Stimulated activated CD8-positive, alpha-beta memory T cell treated with anti-CD3 and anti-CD28 coated beads, Interleukin-4, amount 100 ng/mL, for 24 hours (primary cell): ENCODE measurements at regions not wholly inside any gene's neighbourhood (a gene's known extent, or its start where the extent isn't known, plus 50 kb on each side); places are given as distances from the start of the nearest gene placed in this dataset.
"Not testable (repeated sequence)": the region's sequence is repeated elsewhere in the genome, so short reads cannot be mapped to it uniquely, and the experiment has no call there.

Experiments used
- DNase-seq: peaks from one replicate; pipeline ENCODE4 v3.0.0-alpha.2; 2020; ENCODE audit warnings: low read depth

DNA sequence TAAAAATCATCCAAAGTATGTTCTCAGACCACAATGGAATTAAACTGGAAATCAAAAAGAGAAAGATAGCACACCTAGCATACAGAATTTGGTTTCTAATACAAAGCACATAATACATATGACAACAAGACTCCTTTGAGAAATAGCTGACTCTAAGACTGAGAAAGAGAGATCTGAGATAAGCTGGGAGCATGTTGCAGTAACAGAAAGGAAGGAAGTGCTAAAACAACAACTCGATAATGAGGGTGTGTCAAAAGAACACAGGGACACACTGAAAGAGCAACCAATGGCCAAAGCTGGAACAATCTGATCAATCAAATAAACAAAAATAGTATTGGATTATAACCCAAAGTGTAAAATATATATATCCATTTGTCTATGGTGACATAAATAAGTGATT lies 586.6 kb downstream of the C4orf33 start:
- DNase-seq: no peak

DNA sequence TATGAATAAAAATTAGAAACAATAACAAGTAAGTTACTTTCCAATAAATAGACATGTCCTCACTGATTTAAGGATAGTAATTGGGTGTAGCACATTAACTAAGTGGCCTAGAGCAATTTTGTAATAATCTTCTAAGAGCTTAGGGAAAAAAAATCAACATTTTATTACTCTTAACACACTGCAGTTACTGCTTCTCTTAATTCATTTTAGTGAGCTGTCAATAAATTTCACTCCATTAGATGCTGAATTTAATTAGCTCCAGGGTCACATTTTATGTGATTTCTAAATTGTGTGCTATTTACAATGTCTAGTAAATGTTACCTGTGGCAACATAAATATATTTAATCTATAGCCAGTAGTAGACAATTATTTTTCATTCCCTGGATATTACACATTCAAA lies 612.0 kb downstream of the C4orf33 start:
- no peak for DNase-seq

DNA sequence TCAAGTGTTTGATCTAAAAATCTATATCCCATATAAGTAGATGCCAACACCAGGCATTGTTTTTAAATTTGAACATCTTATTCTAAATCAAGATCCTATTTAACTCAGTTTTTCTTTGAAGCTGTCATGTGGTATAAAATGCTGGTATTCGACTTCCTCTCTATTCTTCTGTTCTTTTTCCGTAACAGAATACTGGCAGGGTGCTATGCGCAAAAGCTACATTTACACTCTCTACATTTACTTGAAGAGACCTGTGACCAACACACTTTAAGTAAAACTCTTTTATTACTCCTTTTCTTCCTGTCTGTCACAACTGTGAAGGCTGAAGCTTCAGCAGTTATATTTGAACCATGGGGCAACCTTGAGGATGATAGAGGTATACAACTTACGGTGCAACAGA lies 612.8 kb downstream of the C4orf33 start:
- no peak for DNase-seq

- DNase-seq: no peak
These were observed 642.2 kb downstream of the C4orf33 start for GRCh38 chr4:129738175-129738574.

DNA sequence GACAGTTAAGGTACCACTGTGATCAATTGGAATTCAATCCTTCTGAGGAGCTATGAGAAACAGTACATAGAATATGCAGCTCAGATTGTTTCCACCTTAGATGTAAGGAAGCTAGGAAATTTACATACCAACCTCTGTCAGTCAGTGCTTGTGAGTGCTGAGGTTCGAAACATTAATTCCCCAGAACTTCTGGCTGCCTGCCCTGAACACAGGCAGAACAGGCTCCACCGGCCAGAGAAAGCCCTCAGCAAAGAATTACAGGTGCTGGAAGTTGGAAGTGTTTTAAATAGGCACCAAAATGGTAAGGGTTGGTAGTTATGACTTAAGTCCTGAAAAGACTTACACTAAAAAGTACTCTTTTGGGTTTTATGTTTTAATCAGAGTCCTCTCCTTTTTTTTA lies 651.8 kb downstream of the C4orf33 start:
- no peak for DNase-seq

- no peak for DNase-seq
These were observed 653.0 kb downstream of the C4orf33 start for GRCh38 chr4:129748991-129749390.

DNA sequence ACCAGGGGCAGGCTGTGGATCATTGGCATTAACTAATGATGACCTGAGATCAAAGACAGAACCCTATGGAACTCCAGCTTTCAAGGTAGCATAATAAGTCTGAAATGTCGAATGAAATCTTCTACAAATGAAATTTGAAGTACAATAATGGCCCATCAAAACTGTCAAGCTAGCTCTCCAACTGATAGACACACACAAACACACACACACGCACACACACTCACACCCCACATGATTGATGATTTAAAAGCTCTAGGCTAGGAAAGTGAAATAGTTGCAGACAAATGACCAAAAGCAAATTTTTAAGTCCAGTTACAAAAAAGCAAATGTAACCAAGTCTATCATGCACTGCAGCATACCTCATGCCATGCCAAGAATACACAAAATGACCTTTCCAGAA lies 655.7 kb downstream of the C4orf33 start:
- DNase-seq: no peak

- no peak for DNase-seq
These were observed 687.6 kb downstream of the C4orf33 start for GRCh38 chr4:129783596-129783995.

GRCh38 chr4:129788486-129788885 lies 692.5 kb downstream of the C4orf33 start:
- DNase-seq: no peak

GRCh38 chr4:129804461-129804981 lies 708.6 kb downstream of the C4orf33 start:
- DNase-seq: no peak

DNA sequence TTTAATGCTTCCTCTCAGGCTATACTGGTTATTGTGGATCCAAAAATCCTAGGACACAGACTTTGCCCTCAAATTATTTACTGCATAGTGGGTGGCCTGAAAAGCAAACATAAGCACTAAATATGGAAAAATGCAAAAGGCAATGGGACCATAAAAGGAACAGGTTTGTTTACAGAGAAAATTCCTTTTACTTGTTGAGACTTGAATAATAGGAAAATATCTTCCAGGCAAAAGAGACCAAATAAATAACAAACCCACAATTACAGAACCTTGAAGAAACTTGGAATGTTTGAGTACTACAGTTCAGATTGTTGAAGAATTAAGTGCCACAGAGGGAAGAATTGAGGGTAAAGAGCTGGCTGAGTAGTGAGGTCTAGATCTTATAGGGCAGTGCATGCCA lies 711.0 kb downstream of the C4orf33 start:
- no peak for DNase-seq

GRCh38 chr4:129808242-129808641 lies 712.3 kb downstream of the C4orf33 start:
- no peak for DNase-seq

- DNase-seq: no peak
These were observed 725.1 kb downstream of the C4orf33 start for GRCh38 chr4:129821073-129821472.

- no peak for DNase-seq
These were observed 726.0 kb downstream of the C4orf33 start for GRCh38 chr4:129821963-129822362.

DNA sequence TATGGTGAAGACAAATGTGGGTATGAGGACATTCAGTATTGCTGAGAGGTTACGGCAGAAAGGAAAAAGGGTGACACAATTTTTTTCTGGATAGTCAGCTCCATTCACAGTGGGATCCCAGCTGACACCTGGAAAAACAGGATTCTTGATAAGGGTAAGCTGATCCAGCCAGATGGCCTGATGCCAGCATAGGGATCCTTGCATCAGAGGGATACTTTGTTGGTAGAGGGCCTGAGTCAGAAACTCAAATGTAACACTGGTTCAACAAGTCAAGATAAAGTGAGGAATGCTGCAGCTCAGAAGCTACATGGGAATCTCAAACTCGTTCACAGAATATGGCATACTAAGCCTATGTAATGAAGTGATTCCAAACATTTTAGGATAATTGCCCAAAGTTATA lies 726.7 kb downstream of the C4orf33 start:
- DNase-seq: no peak

DNA sequence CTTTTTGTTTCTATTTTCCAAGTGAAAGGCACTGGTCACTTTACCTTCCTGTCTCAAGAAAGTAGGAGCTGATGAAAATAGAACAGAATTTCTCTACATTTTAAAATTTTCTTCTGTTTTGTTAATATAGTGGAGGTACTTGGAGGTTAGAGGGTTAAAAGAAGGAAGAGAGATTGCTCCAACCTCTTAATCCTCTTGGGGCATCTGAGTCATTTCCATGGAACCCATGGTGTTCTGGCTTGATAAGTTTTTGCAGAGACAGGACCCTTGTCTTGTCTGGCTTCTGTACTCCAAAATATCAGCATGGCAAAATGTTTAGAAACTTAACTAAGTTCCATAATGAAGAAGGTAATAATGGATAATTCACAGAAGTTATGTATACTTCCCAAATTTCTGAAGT lies 727.2 kb downstream of the C4orf33 start:
- no peak for DNase-seq

GRCh38 chr4:129829373-129829772 lies 733.4 kb downstream of the C4orf33 start:
- DNase-seq: no peak

GRCh38 chr4:129839687-129840086 lies 743.7 kb downstream of the C4orf33 start:
- DNase-seq: no peak

- no peak for DNase-seq
These were observed 746.1 kb downstream of the C4orf33 start for GRCh38 chr4:129842096-129842495.

GRCh38 chr4:129852434-129852833 lies 756.5 kb downstream of the C4orf33 start:
- DNase-seq: no peak

DNA sequence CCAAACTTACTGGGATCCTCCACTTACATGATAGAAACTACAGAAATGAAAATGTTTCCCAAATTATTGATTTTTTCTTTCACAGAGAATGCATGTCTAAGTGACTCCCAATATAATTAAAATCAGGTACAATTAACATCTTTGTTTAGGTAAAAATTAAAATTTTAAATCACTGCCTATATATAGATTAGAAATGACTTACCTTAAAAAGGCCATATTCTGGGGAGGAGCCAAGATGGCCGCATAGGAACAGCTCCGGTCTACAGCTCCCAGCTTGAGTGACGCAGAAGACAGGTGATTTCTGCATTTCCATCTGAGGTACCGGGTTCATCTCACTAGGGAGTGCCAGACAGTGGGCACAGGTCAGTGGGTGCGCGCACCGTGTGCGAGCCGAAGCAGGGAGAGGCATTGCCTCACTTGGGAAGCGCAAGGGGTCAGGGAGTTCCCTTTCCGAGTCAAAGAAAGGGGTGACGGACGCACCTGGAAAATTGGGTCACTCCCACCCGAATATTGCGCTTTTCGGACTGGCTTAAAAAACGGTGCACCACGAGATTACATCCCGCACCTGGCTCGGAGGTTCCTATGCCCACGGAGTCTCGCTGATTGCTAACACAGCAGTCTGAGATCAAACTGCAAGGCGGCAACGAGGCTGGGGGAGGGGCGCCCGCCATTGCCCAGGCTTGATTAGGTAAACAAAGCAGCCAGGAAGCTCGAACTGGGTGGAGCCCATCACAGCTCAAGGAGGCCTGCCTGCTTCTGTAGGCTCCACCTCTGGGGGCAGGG lies 757.9 kb downstream of the C4orf33 start:
- not testable (repeated sequence) for DNase-seq

DNA sequence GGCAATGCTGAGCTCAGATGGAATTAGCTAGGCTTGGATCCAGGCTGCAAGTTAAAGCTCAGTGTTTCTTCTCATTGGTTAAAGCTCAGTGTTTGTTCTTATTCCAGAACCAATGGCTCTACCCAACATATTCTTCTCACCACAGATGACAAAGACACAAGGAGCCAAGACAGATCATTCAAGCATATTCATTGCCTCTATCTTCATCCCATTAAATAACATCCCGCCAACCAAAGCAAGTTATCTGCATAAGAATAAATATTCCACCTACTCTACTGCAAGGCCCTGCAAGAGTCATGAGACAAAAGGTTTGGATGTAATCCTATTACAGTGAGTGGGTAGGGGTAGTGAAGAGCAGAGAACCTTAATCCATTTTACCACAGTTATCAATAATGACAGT lies 766.5 kb downstream of the C4orf33 start:
- no peak for DNase-seq

- DNase-seq: no peak
These were observed 767.3 kb downstream of the C4orf33 start for GRCh38 chr4:129863206-129863605.

- DNase-seq: no peak
These were observed 788.0 kb downstream of the C4orf33 start for GRCh38 chr4:129883996-129884395.
